Coronary artery (tissue), 2 donors: ENCODE measurements at regions not wholly inside any gene's neighbourhood (a gene's known extent, or its start where the extent isn't known, plus 50 kb on each side); places are given as distances from the start of the nearest gene placed in this dataset.

ENCODE experiments used
- DNase-seq: peaks from one replicate; pipeline ENCODE4 v3.0.0-alpha.2; 2017; ENCODE audit warnings: low spot score
- H3K27ac ChIP-seq, 2 donors: fragments of 200-600 bp; sonication (generic); one replicate each; pipeline ENCODE4 v1.5.1; 2016 to 2019
- H3K4me3 ChIP-seq: fragments of 200-600 bp; sonication (generic); 2 replicates; pipeline ENCODE4 v1.5.1; 2016; ENCODE audit warnings: mild to moderate bottlenecking, moderate library complexity
- TF ChIP-seq, protein P1 (sequence below): fragments of 200-600 bp; sonication (generic); IDR thresholded peaks from one replicate; pipeline ENCODE4 v1.5.1; 2019; ENCODE audit warnings: antibody characterized with exemption

DNA sequence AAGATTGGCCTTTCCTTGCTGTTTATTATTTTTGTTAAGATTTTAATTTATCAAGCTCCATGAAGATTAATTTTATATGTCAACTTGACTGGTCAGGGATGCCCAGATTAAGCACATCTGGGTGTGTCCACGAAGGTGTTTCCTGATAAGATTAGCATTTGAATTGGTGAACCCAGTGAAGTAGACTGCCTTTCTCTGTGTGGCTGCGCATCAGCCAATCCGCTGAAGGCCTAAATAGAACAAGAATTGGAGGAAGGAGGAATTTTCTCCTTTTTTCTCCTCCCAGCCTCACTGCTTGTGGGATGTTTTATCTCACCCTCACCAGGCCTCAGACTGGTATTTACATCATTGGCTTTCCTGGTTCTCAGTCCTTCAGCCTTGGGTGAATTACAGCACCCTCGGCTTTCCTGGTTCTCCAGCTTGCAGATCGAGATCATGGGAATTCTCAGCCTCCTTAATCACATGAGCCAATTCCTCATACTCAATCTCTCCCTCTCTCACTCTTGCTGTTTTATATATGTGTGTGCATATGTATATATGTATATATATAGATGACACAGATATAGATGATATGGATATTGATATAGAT lies 135.4 kb upstream of the SPEF2 start:
- Histone ChIP-seq H3K27ac (no peak overlapping the region), H3K4me3 (no peak overlapping the region)
- TF ChIP-seq, protein P1, sequence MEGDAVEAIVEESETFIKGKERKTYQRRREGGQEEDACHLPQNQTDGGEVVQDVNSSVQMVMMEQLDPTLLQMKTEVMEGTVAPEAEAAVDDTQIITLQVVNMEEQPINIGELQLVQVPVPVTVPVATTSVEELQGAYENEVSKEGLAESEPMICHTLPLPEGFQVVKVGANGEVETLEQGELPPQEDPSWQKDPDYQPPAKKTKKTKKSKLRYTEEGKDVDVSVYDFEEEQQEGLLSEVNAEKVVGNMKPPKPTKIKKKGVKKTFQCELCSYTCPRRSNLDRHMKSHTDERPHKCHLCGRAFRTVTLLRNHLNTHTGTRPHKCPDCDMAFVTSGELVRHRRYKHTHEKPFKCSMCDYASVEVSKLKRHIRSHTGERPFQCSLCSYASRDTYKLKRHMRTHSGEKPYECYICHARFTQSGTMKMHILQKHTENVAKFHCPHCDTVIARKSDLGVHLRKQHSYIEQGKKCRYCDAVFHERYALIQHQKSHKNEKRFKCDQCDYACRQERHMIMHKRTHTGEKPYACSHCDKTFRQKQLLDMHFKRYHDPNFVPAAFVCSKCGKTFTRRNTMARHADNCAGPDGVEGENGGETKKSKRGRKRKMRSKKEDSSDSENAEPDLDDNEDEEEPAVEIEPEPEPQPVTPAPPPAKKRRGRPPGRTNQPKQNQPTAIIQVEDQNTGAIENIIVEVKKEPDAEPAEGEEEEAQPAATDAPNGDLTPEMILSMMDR = no peak
- no peak for DNase-seq

GRCh38 chr5:35478856-35479682 lies 138.6 kb upstream of the SPEF2 start:
- Histone ChIP-seq H3K27ac (peak overlapping the region; percentile 26 to 32), H3K4me3 (peak overlapping the region; percentile 60)
- DNase-seq = no peak
- TF ChIP-seq, protein P1 = no peak

- Histone ChIP-seq H3K27ac (no peak overlapping the region), H3K4me3 (no peak overlapping the region)
- TF ChIP-seq, protein P1 = no peak
- DNase-seq = no peak
Observed at GRCh38 chr5:35477911-35478310, 139.8 kb upstream of the SPEF2 start.

DNA sequence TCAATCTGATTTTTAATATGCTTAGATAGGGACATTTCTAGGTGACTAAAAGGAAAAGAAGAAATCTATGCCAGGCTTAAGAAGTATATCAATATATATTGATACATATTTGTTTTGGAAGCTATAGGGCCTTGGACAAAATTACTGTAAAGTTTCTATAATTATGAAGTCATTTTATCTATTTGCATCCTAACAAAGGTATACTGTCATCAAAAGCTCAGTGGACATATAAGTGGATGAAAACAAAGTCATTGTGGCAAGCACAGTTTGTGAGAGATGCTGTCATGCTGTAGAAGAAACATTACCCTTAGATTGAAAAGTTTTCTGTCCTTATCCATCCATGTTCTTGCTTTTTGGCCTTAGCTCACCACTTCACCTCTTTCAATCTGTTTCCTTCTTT lies 140.3 kb upstream of the SPEF2 start:
- H3K27ac ChIP-seq = no peak overlapping the region
- TF ChIP-seq, protein P1 = no peak
- H3K4me3 ChIP-seq = no peak overlapping the region
- no peak for DNase-seq

DNA sequence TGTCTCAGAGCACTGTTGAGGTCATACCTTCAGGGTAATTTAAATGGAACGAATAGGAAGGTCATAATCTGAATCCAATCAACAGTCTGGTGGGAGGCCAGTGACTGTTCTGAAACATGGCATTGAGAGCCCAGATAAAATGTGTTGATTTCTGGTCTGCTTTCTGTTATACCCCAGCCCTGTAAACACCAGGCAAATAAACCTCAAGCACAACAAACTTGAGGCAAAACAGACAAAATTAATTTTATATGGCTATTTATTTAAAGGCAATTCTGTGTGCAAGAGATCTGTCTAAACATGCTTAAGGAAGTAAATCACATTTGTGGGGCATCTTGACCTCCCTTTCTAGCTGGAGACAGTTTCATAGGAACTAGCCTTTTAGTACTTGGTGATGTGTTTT lies 140.9 kb upstream of the SPEF2 start:
- DNase-seq = no peak
- TF ChIP-seq, protein P1 = no peak

DNA sequence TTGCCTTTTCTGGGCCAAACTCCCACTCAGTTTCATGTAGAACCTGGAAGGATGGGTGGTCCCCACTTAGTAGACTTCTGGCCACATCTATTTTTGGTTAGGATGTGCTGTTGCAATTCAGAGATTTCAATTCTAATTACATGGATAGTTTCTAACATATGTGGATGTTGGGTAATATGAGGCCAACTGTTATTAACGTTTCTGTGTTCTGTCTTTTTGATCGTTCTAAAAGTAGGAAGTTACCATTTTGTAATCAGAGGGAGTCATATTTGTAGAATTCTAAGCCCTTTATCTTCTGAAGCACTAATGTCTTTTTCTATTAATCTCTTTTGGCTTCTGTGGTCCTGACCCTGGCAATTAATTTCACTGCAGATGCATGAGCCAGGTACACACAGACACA lies 141.6 kb upstream of the SPEF2 start:
- TF ChIP-seq, protein P1 = no peak
- no peak for DNase-seq
- no peak overlapping the region for H3K27ac ChIP-seq
- no peak overlapping the region for H3K4me3 ChIP-seq

More for the DNA sequence above, 140.9 kb upstream of the SPEF2 start:
- no peak overlapping the region for H3K27ac ChIP-seq
- no peak overlapping the region for H3K4me3 ChIP-seq

DNA sequence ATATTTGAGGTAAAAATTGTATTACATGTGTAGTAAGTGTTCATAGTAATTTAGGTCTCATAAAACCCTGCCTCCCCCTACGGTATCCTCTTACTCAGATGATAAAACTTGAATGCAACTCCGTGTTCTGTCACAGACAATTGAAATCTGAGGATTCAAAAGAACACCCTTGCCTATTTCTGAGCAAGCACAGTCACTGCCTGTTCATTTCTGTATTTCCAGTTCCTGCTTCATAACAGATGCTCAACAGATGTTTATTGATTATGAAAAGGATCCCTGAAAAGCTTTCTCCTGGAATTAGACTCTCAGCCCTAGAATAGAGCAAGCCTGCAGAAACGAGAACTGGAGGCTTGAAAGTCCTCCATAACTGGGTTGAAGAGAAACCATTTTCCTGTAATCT lies 144.1 kb upstream of the SPEF2 start:
- TF ChIP-seq, protein P1 = no peak
- Histone ChIP-seq H3K27ac (no peak overlapping the region), H3K4me3 (no peak overlapping the region)
- no peak for DNase-seq
